PC-9 (cell line): ENCODE measurements at regions not wholly inside any gene's neighbourhood (a gene's known extent, or its start where the extent isn't known, plus 50 kb on each side); places are given as distances from the start of the nearest gene placed in this dataset.

Experiments
- EZH2 ChIP-seq: fragments of 200-600 bp; sonication (generic); IDR thresholded peaks from 2 replicates; pipeline ENCODE4 v1.8.0; 2017; ENCODE audit warnings: antibody characterized with exemption, low read depth
- TF ChIP-seq, protein P1 (sequence below): fragments of 200-600 bp; sonication (generic); conservative IDR thresholded peaks from 2 replicates; pipeline ENCODE4 v1.6.1; 2017; ENCODE audit warnings: mixed run types, antibody characterized with exemption, mild to moderate bottlenecking, moderate library complexity

DNA sequence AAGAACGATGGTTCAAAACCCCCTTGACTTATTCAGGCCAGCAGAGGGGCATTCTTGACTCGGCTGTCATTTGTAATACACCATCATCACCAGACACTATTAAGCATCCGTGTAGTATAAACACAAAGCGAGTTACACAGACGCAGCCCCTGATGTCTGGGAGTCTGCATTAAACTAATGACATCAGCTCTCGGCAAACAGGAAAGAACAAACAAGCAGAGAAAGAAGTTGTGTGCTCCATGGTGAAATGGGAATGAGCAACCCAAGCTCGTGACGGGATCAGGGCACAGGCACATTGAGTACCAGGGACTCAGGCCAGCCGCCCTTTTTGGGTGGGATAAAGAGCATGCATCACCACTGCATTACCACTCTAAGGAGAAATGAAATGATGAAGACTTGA lies 460.1 kb downstream of the MED13L start:
- TF ChIP-seq, protein P1, sequence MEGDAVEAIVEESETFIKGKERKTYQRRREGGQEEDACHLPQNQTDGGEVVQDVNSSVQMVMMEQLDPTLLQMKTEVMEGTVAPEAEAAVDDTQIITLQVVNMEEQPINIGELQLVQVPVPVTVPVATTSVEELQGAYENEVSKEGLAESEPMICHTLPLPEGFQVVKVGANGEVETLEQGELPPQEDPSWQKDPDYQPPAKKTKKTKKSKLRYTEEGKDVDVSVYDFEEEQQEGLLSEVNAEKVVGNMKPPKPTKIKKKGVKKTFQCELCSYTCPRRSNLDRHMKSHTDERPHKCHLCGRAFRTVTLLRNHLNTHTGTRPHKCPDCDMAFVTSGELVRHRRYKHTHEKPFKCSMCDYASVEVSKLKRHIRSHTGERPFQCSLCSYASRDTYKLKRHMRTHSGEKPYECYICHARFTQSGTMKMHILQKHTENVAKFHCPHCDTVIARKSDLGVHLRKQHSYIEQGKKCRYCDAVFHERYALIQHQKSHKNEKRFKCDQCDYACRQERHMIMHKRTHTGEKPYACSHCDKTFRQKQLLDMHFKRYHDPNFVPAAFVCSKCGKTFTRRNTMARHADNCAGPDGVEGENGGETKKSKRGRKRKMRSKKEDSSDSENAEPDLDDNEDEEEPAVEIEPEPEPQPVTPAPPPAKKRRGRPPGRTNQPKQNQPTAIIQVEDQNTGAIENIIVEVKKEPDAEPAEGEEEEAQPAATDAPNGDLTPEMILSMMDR, result no peak
- no peak for TF ChIP-seq EZH2
